Kidney tubule cell (primary cell): ENCODE measurements at regions not wholly inside any gene's neighbourhood (a gene's known extent, or its start where the extent isn't known, plus 50 kb on each side); places are given as distances from the start of the nearest gene placed in this dataset.

Experiments used
- DNase-seq: peaks from one replicate; pipeline ENCODE4 v3.0.0-alpha.2; 2018; ENCODE audit warnings: low spot score

GRCh38 chr14:104371031-104371430 is 208.5 kb upstream of the C14orf180 start:
- DNase-seq, result no peak

- DNase-seq, result no peak
Observed at GRCh38 chr14:104371917-104372316, 207.6 kb upstream of the C14orf180 start.

- no peak for DNase-seq
Observed at GRCh38 chr14:104372390-104373054, 207.0 kb upstream of the C14orf180 start.

- DNase-seq, result no peak
Observed at GRCh38 chr14:104373055-104373854, 206.3 kb upstream of the C14orf180 start.

- no peak for DNase-seq
Observed at GRCh38 chr14:104373855-104374717, 205.5 kb upstream of the C14orf180 start.

- DNase-seq, result no peak
Observed at GRCh38 chr14:104374718-104375080, 204.9 kb upstream of the C14orf180 start.

- no peak for DNase-seq
Observed at GRCh38 chr14:104375551-104376201, 203.9 kb upstream of the C14orf180 start.

- no peak for DNase-seq
Observed at GRCh38 chr14:104376202-104377140, 203.1 kb upstream of the C14orf180 start.

GRCh38 chr14:104377256-104377655 is 202.3 kb upstream of the C14orf180 start:
- no peak for DNase-seq

GRCh38 chr14:104378698-104379113 is 200.9 kb upstream of the C14orf180 start:
- no peak for DNase-seq

- no peak for DNase-seq
Observed at GRCh38 chr14:104382361-104383087, 197.0 kb upstream of the C14orf180 start.

GRCh38 chr14:104383088-104383995 is 196.2 kb upstream of the C14orf180 start:
- no peak for DNase-seq

- no peak for DNase-seq
Observed at GRCh38 chr14:104383996-104384775, 195.4 kb upstream of the C14orf180 start.

- no peak for DNase-seq
Observed at GRCh38 chr14:104384776-104385071, 194.8 kb upstream of the C14orf180 start.

GRCh38 chr14:104385111-104385510 is 194.5 kb upstream of the C14orf180 start:
- DNase-seq, result no peak

- no peak for DNase-seq
Observed at GRCh38 chr14:104385531-104386101, 193.9 kb upstream of the C14orf180 start.

- DNase-seq, result no peak
Observed at GRCh38 chr14:104386151-104386841, 193.3 kb upstream of the C14orf180 start.
